ENCODE measurements at regions not wholly inside any gene's neighbourhood (a gene's known extent, or its start where the extent isn't known, plus 50 kb on each side); places are given as distances from the start of the nearest gene placed in this dataset.
A peak's percentile ranks its signal among the peaks of the same experiment; 100 is the strongest.

GRCh38 chr10:23610626-23611307, 171.9 kb downstream of the OTUD1 start:
- Histone ChIP-seq H3K4me1 (ENCODE audit: control insufficient read depth in 2 of 2, insufficient read depth in 2 of 2, low read length in 2 of 2) (no peaks in the 10 kb centered on the region), H3K9me3 (ENCODE audit: control insufficient read depth in 2 of 2, insufficient read depth in 1 of 2, low read length in 1 of 2) (no peaks in the 10 kb centered on the region), H3K4me3 (ENCODE audit: low read length in 2 of 2) (no peak overlapping the region), H3K27ac (ENCODE audit: low read depth in 1 of 2, low read length in 1 of 2) (no peak overlapping the region), H3K27me3 (ENCODE audit: control insufficient read depth in 2 of 2, insufficient read depth in 1 of 2, low read length in 1 of 2) (no peaks in the 10 kb centered on the region), H3K36me3 (ENCODE audit: control insufficient read depth in 2 of 2, insufficient read depth in 2 of 2, low read length in 1 of 2) (no peaks in the 10 kb centered on the region)
- WGBS: 85% methylated on average over 4 of the region's 4 CpGs
- DNase-seq (ENCODE audit: low read depth in 6 of 9, low spot score in 9 of 9): no peak

- Histone ChIP-seq H3K36me3 (ENCODE audit: control insufficient read depth in 2 of 2, insufficient read depth in 2 of 2, low read length in 1 of 2) (no peaks in the 10 kb centered on the region), H3K4me1 (ENCODE audit: control insufficient read depth in 2 of 2, insufficient read depth in 2 of 2, low read length in 2 of 2) (no peaks in the 10 kb centered on the region), H3K27ac (ENCODE audit: low read depth in 1 of 2, low read length in 1 of 2) (no peak overlapping the region), H3K4me3 (ENCODE audit: low read length in 2 of 2) (no peak overlapping the region), H3K9me3 (ENCODE audit: control insufficient read depth in 2 of 2, insufficient read depth in 1 of 2, low read length in 1 of 2) (no peaks in the 10 kb centered on the region), H3K27me3 (ENCODE audit: control insufficient read depth in 2 of 2, insufficient read depth in 1 of 2, low read length in 1 of 2) (no peaks in the 10 kb centered on the region)
- no peak for DNase-seq (ENCODE audit: low read depth in 6 of 9, low spot score in 9 of 9)
- WGBS: 92% methylated on average over 6 of the region's 6 CpGs
These were observed 172.6 kb downstream of the OTUD1 start for GRCh38 chr10:23611308-23612029.

- H3K9me3 ChIP-seq (ENCODE audit: control insufficient read depth in 2 of 2, insufficient read depth in 1 of 2, low read length in 1 of 2): no peaks in the 10 kb centered on the region
- H3K4me3 ChIP-seq (ENCODE audit: low read length in 2 of 2): no peak overlapping the region
- H3K27ac ChIP-seq (ENCODE audit: low read depth in 1 of 2, low read length in 1 of 2): no peak overlapping the region
- DNase-seq (ENCODE audit: low read depth in 6 of 9, low spot score in 9 of 9): no peak
- H3K4me1 ChIP-seq (ENCODE audit: control insufficient read depth in 2 of 2, insufficient read depth in 2 of 2, low read length in 2 of 2): no peaks in the 10 kb centered on the region
- WGBS: 93% methylated on average over 2 of the region's 2 CpGs
- no peaks in the 10 kb centered on the region for H3K36me3 ChIP-seq (ENCODE audit: control insufficient read depth in 2 of 2, insufficient read depth in 2 of 2, low read length in 1 of 2)
- no peaks in the 10 kb centered on the region for H3K27me3 ChIP-seq (ENCODE audit: control insufficient read depth in 2 of 2, insufficient read depth in 1 of 2, low read length in 1 of 2)
These were observed 175.0 kb downstream of the OTUD1 start for GRCh38 chr10:23613900-23614299.

GRCh38 chr10:23614483-23614882, 175.6 kb downstream of the OTUD1 start:
- Histone ChIP-seq H3K4me1 (ENCODE audit: control insufficient read depth in 2 of 2, insufficient read depth in 2 of 2, low read length in 2 of 2) (no peaks in the 10 kb centered on the region), H3K36me3 (ENCODE audit: control insufficient read depth in 2 of 2, insufficient read depth in 2 of 2, low read length in 1 of 2) (no peaks in the 10 kb centered on the region), H3K4me3 (ENCODE audit: low read length in 2 of 2) (no peak overlapping the region), H3K27ac (ENCODE audit: low read depth in 1 of 2, low read length in 1 of 2) (no peak overlapping the region), H3K9me3 (ENCODE audit: control insufficient read depth in 2 of 2, insufficient read depth in 1 of 2, low read length in 1 of 2) (no peaks in the 10 kb centered on the region), H3K27me3 (ENCODE audit: control insufficient read depth in 2 of 2, insufficient read depth in 1 of 2, low read length in 1 of 2) (no peaks in the 10 kb centered on the region)
- WGBS: 87% methylated on average over 1 of the region's 1 CpG
- no peak for DNase-seq (ENCODE audit: low read depth in 6 of 9, low spot score in 9 of 9)

- Histone ChIP-seq H3K36me3 (ENCODE audit: control insufficient read depth in 2 of 2, insufficient read depth in 2 of 2, low read length in 1 of 2) (no peaks in the 10 kb centered on the region), H3K27ac (ENCODE audit: low read depth in 1 of 2, low read length in 1 of 2) (no peak overlapping the region), H3K27me3 (ENCODE audit: control insufficient read depth in 2 of 2, insufficient read depth in 1 of 2, low read length in 1 of 2) (no peaks in the 10 kb centered on the region), H3K4me1 (ENCODE audit: control insufficient read depth in 2 of 2, insufficient read depth in 2 of 2, low read length in 2 of 2) (no peaks in the 10 kb centered on the region), H3K9me3 (ENCODE audit: control insufficient read depth in 2 of 2, insufficient read depth in 1 of 2, low read length in 1 of 2) (peaks cover 0 to 4% of the 10 kb centered on the region in 2 donors), H3K4me3 (ENCODE audit: low read length in 2 of 2) (no peak overlapping the region)
- no peak for DNase-seq (ENCODE audit: low read depth in 6 of 9, low spot score in 9 of 9)
These were observed 191.5 kb downstream of the OTUD1 start for GRCh38 chr10:23630376-23630775.

- Histone ChIP-seq H3K27ac (ENCODE audit: low read depth in 1 of 2, low read length in 1 of 2) (no peak overlapping the region), H3K9me3 (ENCODE audit: control insufficient read depth in 2 of 2, insufficient read depth in 1 of 2, low read length in 1 of 2) (peaks cover 0 to 4% of the 10 kb centered on the region in 2 donors), H3K27me3 (ENCODE audit: control insufficient read depth in 2 of 2, insufficient read depth in 1 of 2, low read length in 1 of 2) (no peaks in the 10 kb centered on the region), H3K4me1 (ENCODE audit: control insufficient read depth in 2 of 2, insufficient read depth in 2 of 2, low read length in 2 of 2) (no peaks in the 10 kb centered on the region), H3K4me3 (ENCODE audit: low read length in 2 of 2) (no peak overlapping the region), H3K36me3 (ENCODE audit: control insufficient read depth in 2 of 2, insufficient read depth in 2 of 2, low read length in 1 of 2) (no peaks in the 10 kb centered on the region)
- no peak for DNase-seq (ENCODE audit: low read depth in 6 of 9, low spot score in 9 of 9)
- 89% methylated on average over 3 of the region's 3 CpGs for WGBS
These were observed 192.0 kb downstream of the OTUD1 start for GRCh38 chr10:23630885-23631284.

- no peak overlapping the region for H3K4me3 ChIP-seq (ENCODE audit: low read length in 2 of 2)
- DNase-seq (ENCODE audit: low read depth in 6 of 9, low spot score in 9 of 9): peak in 1 of 9 donors; percentile 4
- H3K4me1 ChIP-seq (ENCODE audit: control insufficient read depth in 2 of 2, insufficient read depth in 2 of 2, low read length in 2 of 2): no peaks in the 10 kb centered on the region
- H3K9me3 ChIP-seq (ENCODE audit: control insufficient read depth in 2 of 2, insufficient read depth in 1 of 2, low read length in 1 of 2): no peaks in the 10 kb centered on the region
- H3K36me3 ChIP-seq (ENCODE audit: control insufficient read depth in 2 of 2, insufficient read depth in 2 of 2, low read length in 1 of 2): no peaks in the 10 kb centered on the region
- 74% methylated on average over 4 of the region's 4 CpGs for WGBS
- no peaks in the 10 kb centered on the region for H3K27me3 ChIP-seq (ENCODE audit: control insufficient read depth in 2 of 2, insufficient read depth in 1 of 2, low read length in 1 of 2)
- no peak overlapping the region for H3K27ac ChIP-seq (ENCODE audit: low read depth in 1 of 2, low read length in 1 of 2)
These were observed 204.4 kb downstream of the OTUD1 start for GRCh38 chr10:23643111-23643780.

GRCh38 chr10:23648618-23649017, 209.7 kb downstream of the OTUD1 start:
- Histone ChIP-seq H3K4me1 (ENCODE audit: control insufficient read depth in 2 of 2, insufficient read depth in 2 of 2, low read length in 2 of 2) (no peaks in the 10 kb centered on the region), H3K4me3 (ENCODE audit: low read length in 2 of 2) (no peak overlapping the region), H3K27me3 (ENCODE audit: control insufficient read depth in 2 of 2, insufficient read depth in 1 of 2, low read length in 1 of 2) (no peaks in the 10 kb centered on the region), H3K36me3 (ENCODE audit: control insufficient read depth in 2 of 2, insufficient read depth in 2 of 2, low read length in 1 of 2) (no peaks in the 10 kb centered on the region), H3K27ac (ENCODE audit: low read depth in 1 of 2, low read length in 1 of 2) (no peak overlapping the region), H3K9me3 (ENCODE audit: control insufficient read depth in 2 of 2, insufficient read depth in 1 of 2, low read length in 1 of 2) (no peaks in the 10 kb centered on the region)
- DNase-seq (ENCODE audit: low read depth in 6 of 9, low spot score in 9 of 9): no peak
- WGBS: 89% methylated on average over 2 of the region's 2 CpGs

- H3K4me1 ChIP-seq (ENCODE audit: control insufficient read depth in 2 of 2, insufficient read depth in 2 of 2, low read length in 2 of 2): no peaks in the 10 kb centered on the region
- no peaks in the 10 kb centered on the region for H3K27me3 ChIP-seq (ENCODE audit: control insufficient read depth in 2 of 2, insufficient read depth in 1 of 2, low read length in 1 of 2)
- peak in 6 of 9 donors; percentile 6 to 43 (median 12) for DNase-seq (ENCODE audit: low read depth in 6 of 9, low spot score in 9 of 9)
- no peak overlapping the region for H3K27ac ChIP-seq (ENCODE audit: low read depth in 1 of 2, low read length in 1 of 2)
- H3K9me3 ChIP-seq (ENCODE audit: control insufficient read depth in 2 of 2, insufficient read depth in 1 of 2, low read length in 1 of 2): no peaks in the 10 kb centered on the region
- H3K4me3 ChIP-seq (ENCODE audit: low read length in 2 of 2): no peak overlapping the region
- no peaks in the 10 kb centered on the region for H3K36me3 ChIP-seq (ENCODE audit: control insufficient read depth in 2 of 2, insufficient read depth in 2 of 2, low read length in 1 of 2)
These were observed 217.9 kb downstream of the OTUD1 start for GRCh38 chr10:23656735-23657134.

Measured in thymus (tissue), 11 donors.